HG02678 (cell line): ENCODE measurements at regions not wholly inside any gene's neighbourhood (a gene's known extent, or its start where the extent isn't known, plus 50 kb on each side); places are given as distances from the start of the nearest gene placed in this dataset.
"Not testable (repeated sequence)": the region's sequence is repeated elsewhere in the genome, so short reads cannot be mapped to it uniquely, and the experiment has no call there.

Experiments used
- ATAC-seq: cut with Tn5 transposase; IDR thresholded peaks from one replicate; pipeline ENCODE4 v1.9.1; 2021; ENCODE audit warnings: mild to moderate bottlenecking, moderate library complexity; ENCODE audit not compliant: unreplicated experiment

GRCh38 chr3:157589211-157589610 is 86.0 kb upstream of the VEPH1 start:
- no peak for ATAC-seq

- no peak for ATAC-seq
Observed at GRCh38 chr3:157588386-157589060, 85.3 kb upstream of the VEPH1 start.

- no peak for ATAC-seq
Observed at GRCh38 chr3:157586293-157586692, 83.1 kb upstream of the VEPH1 start.

GRCh38 chr3:157585386-157585785 is 82.2 kb upstream of the VEPH1 start:
- ATAC-seq, result no peak

GRCh38 chr3:157582637-157582973 is 79.4 kb upstream of the VEPH1 start:
- no peak for ATAC-seq

- ATAC-seq, result not testable (repeated sequence)
Observed at GRCh38 chr3:157581956-157582636, 78.9 kb upstream of the VEPH1 start.

GRCh38 chr3:157581371-157581770 is 78.2 kb upstream of the VEPH1 start:
- no peak for ATAC-seq

GRCh38 chr3:157578181-157578580 is 75.0 kb upstream of the VEPH1 start:
- no peak for ATAC-seq

GRCh38 chr3:157574531-157574930 is 71.3 kb upstream of the VEPH1 start:
- ATAC-seq, result no peak

- ATAC-seq, result no peak
Observed at GRCh38 chr3:157573780-157574378, 70.7 kb upstream of the VEPH1 start.

- ATAC-seq, result no peak
Observed at GRCh38 chr3:157573281-157573680, 70.1 kb upstream of the VEPH1 start.

GRCh38 chr3:157572559-157573270 is 69.5 kb upstream of the VEPH1 start:
- ATAC-seq, result peak; percentile 79

- no peak for ATAC-seq
Observed at GRCh38 chr3:157566596-157566995, 63.4 kb upstream of the VEPH1 start.

- no peak for ATAC-seq
Observed at GRCh38 chr3:157559401-157559800, 56.2 kb upstream of the VEPH1 start.
